ENCODE measurements at regions not wholly inside any gene's neighbourhood (a gene's known extent, or its start where the extent isn't known, plus 50 kb on each side); places are given as distances from the start of the nearest gene placed in this dataset.

DNA sequence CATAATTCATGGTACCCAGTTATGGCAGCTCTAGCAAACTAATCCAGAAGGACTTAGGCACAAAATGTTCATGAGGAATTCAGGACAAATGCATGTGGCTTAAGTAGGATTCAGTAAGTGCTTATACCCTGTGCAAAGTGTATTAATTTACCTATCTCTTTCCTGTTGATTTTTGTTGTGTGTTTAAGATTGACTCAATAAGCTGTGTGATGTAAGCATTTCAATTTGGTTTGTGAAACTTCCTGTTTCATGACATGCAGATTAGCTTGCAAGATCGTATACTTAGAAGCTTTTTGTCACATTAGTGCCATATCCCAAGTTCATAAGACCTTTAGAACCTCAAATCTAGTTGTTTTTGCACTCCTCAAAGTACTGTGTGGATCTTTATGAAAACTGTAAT, 416.7 kb downstream of the ARL4A start:
- no peak for TF ChIP-seq EZH2phosphoT487 (IDR thresholded peaks at IDR 0.05; ENCODE audit: borderline replicate concordance, low read depth, low read length)
- no peak for TF ChIP-seq CTCF (conservative IDR thresholded peaks at IDR 0.05; ENCODE audit: low read length)

Data from OCI-LY7 (cell line).